GM12878 (cell line): ENCODE measurements at regions not wholly inside any gene's neighbourhood (a gene's known extent, or its start where the extent isn't known, plus 50 kb on each side); places are given as distances from the start of the nearest gene placed in this dataset.

Source experiments
- ATAC-seq: fragments of 200-7000 bp; cut with Tn5 transposase; 3 replicates; pipeline ENCODE4 v1.9.1; 2020; ENCODE audit warnings: mild to moderate bottlenecking, moderate library complexity
- BruUV-seq: library from RNA; stranded (reverse); fragments of 400-500 nt; replicated peaks from 2 replicates; lab custom pipeline; 2021; lab: Mats Ljungman, UMichigan
- CTCF ChIA-PET: fragments of 300-600 bp; sonication (Branson Sonifier 250); formaldehyde crosslinking; extraction: SDS; loops from one replicate; lab custom pipeline; 2021; ENCODE audit warnings: inconsistent platforms; lab: Yijun Ruan, JAX
- POLR2A ChIA-PET: fragments of 350-600 bp; formaldehyde crosslinking; extraction: SDS; loops from one replicate; lab custom pipeline; 2021; ENCODE audit warnings: inconsistent platforms; lab: Charles Lee
- RAD21 ChIA-PET: fragments of 300-600 bp; sonication (Branson Sonifier 250); formaldehyde crosslinking; loops from one replicate; lab custom pipeline; 2023; ENCODE audit warnings: antibody characterized with exemption; ENCODE audit not compliant: unreplicated experiment; lab: Charles Lee
- SMC1A ChIA-PET: fragments of 300-600 bp; sonication (Branson Sonifier 250); formaldehyde crosslinking; loops from one replicate; lab custom pipeline; 2023; ENCODE audit not compliant: unreplicated experiment, uncharacterized antibody; lab: Charles Lee
- DNase-seq: peaks from one replicate; pipeline ENCODE4 v3.0.0-alpha.2; 2011; ENCODE audit warnings: low read depth, low spot score
- FAIRE-seq: peaks from 3 replicates; lab custom pipeline; 2011; peaks lifted over from hg19 to GRCh38; lab: Jason Lieb, UNC
- H2AFZ ChIP-seq: 2 replicates; pipeline ENCODE4 v1.6.0; 2011; ENCODE audit warnings: low read depth, low read length, control low read depth; ENCODE audit not compliant: control insufficient read depth
- H3K27ac ChIP-seq: 2 replicates; pipeline ENCODE4 v1.5.1; 2011; ENCODE audit warnings: control low read depth; ENCODE audit not compliant: control insufficient read depth, insufficient read depth
- H3K27me3 ChIP-seq, 2 experiments: replicated peaks in 1 of 2; 2 replicates each; pipeline versions ENCODE4 v1.6.0 to v1.6.1; 2011; ENCODE audit warnings: low read length in 1 of 2; ENCODE audit not compliant: control insufficient read depth in 2 of 2, insufficient read depth in 2 of 2
- H3K36me3 ChIP-seq, 2 experiments: 2 replicates each; pipeline ENCODE4 v1.5.1; 2011; ENCODE audit warnings: low read length in 1 of 2; ENCODE audit not compliant: control insufficient read depth in 2 of 2, insufficient read depth in 2 of 2
- H3K4me1 ChIP-seq: 2 replicates; pipeline ENCODE4 v1.6.1; 2011; ENCODE audit warnings: mild to moderate bottlenecking, low read length, moderate library complexity, mixed read lengths; ENCODE audit not compliant: control insufficient read depth, insufficient read depth
- H3K4me2 ChIP-seq: 2 replicates; pipeline ENCODE4 v1.6.0; 2011; ENCODE audit warnings: control low read depth; ENCODE audit not compliant: control insufficient read depth, insufficient read depth
- H3K4me3 ChIP-seq: fragments of 200-600 bp; sonication (generic); 2 replicates; pipeline ENCODE4 v1.5.1; 2016
- H3K79me2 ChIP-seq: 2 replicates; pipeline ENCODE4 v1.6.0; 2011; ENCODE audit warnings: low read length; ENCODE audit not compliant: control insufficient read depth, insufficient read depth
- H3K9ac ChIP-seq: 2 replicates; pipeline ENCODE4 v1.8.0; 2011; ENCODE audit warnings: low read length, control low read depth, mixed read lengths; ENCODE audit not compliant: control insufficient read depth, insufficient read depth
- H3K9me3 ChIP-seq: replicated peaks from 3 replicates; pipeline ENCODE4 v1.5.1; 2011; ENCODE audit warnings: mild to moderate bottlenecking, low read length; ENCODE audit not compliant: control insufficient read depth, insufficient read depth
- H4K20me1 ChIP-seq: 2 replicates; pipeline ENCODE4 v1.6.0; 2011; ENCODE audit not compliant: control insufficient read depth, insufficient read depth
- CBFB ChIP-seq: IDR thresholded peaks from 2 replicates; pipeline ENCODE4 v1.6.1; 2016; ENCODE audit warnings: antibody characterized with exemption, low read depth
- CHD2 ChIP-seq: IDR thresholded peaks from 2 replicates; pipeline ENCODE4 v1.6.1; 2011; ENCODE audit warnings: low read depth, low read length, improper control_type of control experiment, borderline replicate concordance
- FOS ChIP-seq: IDR thresholded peaks from 3 replicates; pipeline ENCODE4 v1.6.1; 2011; ENCODE audit warnings: borderline replicate concordance; ENCODE audit not compliant: insufficient read length; ENCODE audit errors: extremely low read depth
- FOXK2 ChIP-seq: fragments of 450-650 bp; IDR thresholded peaks from 2 replicates; pipeline ENCODE4 v1.6.1; 2017; ENCODE audit warnings: mild to moderate bottlenecking, moderate library complexity
- GABPA ChIP-seq: IDR thresholded peaks from 2 replicates; pipeline ENCODE4 v1.6.1; 2014; ENCODE audit warnings: antibody characterized with exemption, low read depth, mild to moderate bottlenecking, inconsistent platforms
- KLF5 ChIP-seq: fragments of 450-650 bp; IDR thresholded peaks from 2 replicates; pipeline ENCODE4 v1.6.1; 2014; ENCODE audit warnings: mild to moderate bottlenecking; ENCODE audit not compliant: partially characterized antibody
- MXI1 ChIP-seq: fragments of 150-350 bp; IDR thresholded peaks from 2 replicates; pipeline ENCODE4 v1.6.1; 2011; ENCODE audit warnings: low read depth, mild to moderate bottlenecking, inconsistent platforms, low read length, improper control_type of control experiment
- MYC ChIP-seq: IDR thresholded peaks from 2 replicates; pipeline ENCODE4 v1.6.1; 2011; ENCODE audit warnings: mild to moderate bottlenecking, low read length, moderate library complexity, inconsistent platforms; ENCODE audit not compliant: insufficient read depth, insufficient replicate concordance, insufficient read length, severe bottlenecking
- NR2C2 ChIP-seq: IDR thresholded peaks from 2 replicates; pipeline ENCODE4 v1.6.1; 2011; ENCODE audit warnings: borderline replicate concordance, low read depth; ENCODE audit not compliant: control insufficient read depth, insufficient read length
- PML ChIP-seq: IDR thresholded peaks from 2 replicates; pipeline ENCODE4 v1.6.1; 2012; ENCODE audit warnings: low read length, inconsistent platforms
- RAD21 ChIP-seq: IDR thresholded peaks from 2 replicates; pipeline ENCODE4 v1.6.1; 2011; ENCODE audit warnings: mild to moderate bottlenecking, low read depth, low read length, moderate library complexity; ENCODE audit not compliant: insufficient read depth
- RAD51 ChIP-seq: fragments of 450-650 bp; IDR thresholded peaks from 2 replicates; pipeline ENCODE4 v1.6.1; 2016; ENCODE audit warnings: moderate library complexity, mild to moderate bottlenecking, inconsistent platforms
- RB1 ChIP-seq: fragments of 450-650 bp; formaldehyde crosslinking; IDR thresholded peaks from 2 replicates; pipeline ENCODE4 v1.6.1; 2017; ENCODE audit warnings: mild to moderate bottlenecking, borderline replicate concordance
- RFX5 ChIP-seq: IDR thresholded peaks from 2 replicates; pipeline ENCODE4 v1.6.1; 2011; ENCODE audit warnings: low read depth, low read length, improper control_type of control experiment
- SMC3 ChIP-seq: IDR thresholded peaks from 2 replicates; pipeline ENCODE4 v1.6.1; 2011; ENCODE audit warnings: low read length, improper control_type of control experiment, borderline replicate concordance
- SREBF1 ChIP-seq: IDR thresholded peaks from 2 replicates; pipeline ENCODE4 v1.6.1; 2012; ENCODE audit warnings: mild to moderate bottlenecking, low read length
- ZSCAN29 ChIP-seq: fragments of 450-650 bp; IDR thresholded peaks from 2 replicates; pipeline ENCODE4 v1.6.1; 2017; ENCODE audit warnings: mild to moderate bottlenecking, moderate library complexity
- WGBS: methylation state at CpG from one replicate; pipeline ENCODE4 v1.1.6; 2016; ENCODE audit warnings: low lambda C conversion rate; ENCODE audit not compliant: insufficient replicate concordance, insufficient coverage; ENCODE audit errors: missing lambda C conversion rate; 5-methylcytosine and 5-hydroxymethylcytosine counted together
- in situ Hi-C: fragments of 300-500 bp; cut with MboI; formaldehyde crosslinking; loops from 9 replicates; pipeline ENCODE4 v1.14.3; 2018; ENCODE audit warnings: mixed read lengths
- intact Hi-C: fragments of 100-400 bp; cut with micrococcal nuclease; formaldehyde crosslinking; loops from one replicate; pipeline ENCODE4 v1.14.2; 2022; ENCODE audit not compliant: unreplicated experiment
- TF ChIP-seq, protein P1 (sequence below), 3 experiments: IDR thresholded peaks in 2 of 3; conservative IDR thresholded peaks in 1 of 3; 2 replicates each; pipeline ENCODE4 v1.5.1; 2011; ENCODE audit warnings: low read depth in 3 of 3, low read length in 3 of 3, mild to moderate bottlenecking in 3 of 3, control low read depth in 2 of 3, moderate library complexity in 2 of 3, inconsistent platforms in 1 of 3, mixed read lengths in 1 of 3; ENCODE audit not compliant: control insufficient read depth in 2 of 3, insufficient read depth in 1 of 3; ENCODE audit errors: extremely low read depth in 1 of 3

DNA sequence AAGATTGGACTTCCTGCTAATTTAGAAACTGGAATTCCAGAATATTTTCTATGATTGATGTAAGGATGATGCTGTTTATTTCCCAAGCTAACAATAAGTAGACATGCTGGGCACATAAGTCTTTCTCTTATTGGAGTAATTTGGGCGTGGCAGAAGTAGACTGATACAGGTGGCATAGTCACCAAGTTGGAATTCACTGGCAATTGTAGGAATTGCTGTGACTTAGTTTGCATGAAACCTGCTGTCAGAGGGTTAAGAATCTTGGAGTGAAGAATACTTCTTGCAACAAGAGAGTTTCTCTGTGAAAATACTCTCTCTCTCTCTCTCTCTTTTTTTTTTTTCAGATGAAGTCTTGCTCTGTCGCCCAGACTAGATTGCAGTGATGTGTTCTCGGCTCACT, 569.7 kb downstream of the REEP3 start (continued):
- TF ChIP-seq CHD2 (no peak), ZSCAN29 (no peak), MYC (no peak), RB1 (no peak), RFX5 (no peak), CBFB (no peak), SREBF1 (no peak), MXI1 (no peak), FOS (no peak), KLF5 (no peak), FOXK2 (no peak), GABPA (no peak), RAD51 (no peak), PML (no peak), NR2C2 (no peak)

- RAD21 ChIA-PET, result no interaction called here
- CTCF ChIA-PET, result no interaction called here
- POLR2A ChIA-PET, result no interaction called here
- ATAC-seq (peak; percentile 63), FAIRE-seq (no peak), DNase-seq (no peak)
- no peaks in the 10 kb centered on the region for H3K79me2 ChIP-seq
- no peaks in the 10 kb centered on the region for H4K20me1 ChIP-seq
- no peaks in the 10 kb centered on the region for H3K9me3 ChIP-seq
- SMC1A ChIA-PET, result no interaction called here
- H2AFZ ChIP-seq, result no peak overlapping the region
- no peaks in the 10 kb centered on the region for H3K36me3 ChIP-seq
- intact Hi-C loops, result no loop called here
- no peak overlapping the region for H3K27ac ChIP-seq
- TF ChIP-seq RB1, result no peak
- TF ChIP-seq SMC3, result peak; percentile 35; the same call in 1 of the 2 replicates
- TF ChIP-seq, protein P1, sequence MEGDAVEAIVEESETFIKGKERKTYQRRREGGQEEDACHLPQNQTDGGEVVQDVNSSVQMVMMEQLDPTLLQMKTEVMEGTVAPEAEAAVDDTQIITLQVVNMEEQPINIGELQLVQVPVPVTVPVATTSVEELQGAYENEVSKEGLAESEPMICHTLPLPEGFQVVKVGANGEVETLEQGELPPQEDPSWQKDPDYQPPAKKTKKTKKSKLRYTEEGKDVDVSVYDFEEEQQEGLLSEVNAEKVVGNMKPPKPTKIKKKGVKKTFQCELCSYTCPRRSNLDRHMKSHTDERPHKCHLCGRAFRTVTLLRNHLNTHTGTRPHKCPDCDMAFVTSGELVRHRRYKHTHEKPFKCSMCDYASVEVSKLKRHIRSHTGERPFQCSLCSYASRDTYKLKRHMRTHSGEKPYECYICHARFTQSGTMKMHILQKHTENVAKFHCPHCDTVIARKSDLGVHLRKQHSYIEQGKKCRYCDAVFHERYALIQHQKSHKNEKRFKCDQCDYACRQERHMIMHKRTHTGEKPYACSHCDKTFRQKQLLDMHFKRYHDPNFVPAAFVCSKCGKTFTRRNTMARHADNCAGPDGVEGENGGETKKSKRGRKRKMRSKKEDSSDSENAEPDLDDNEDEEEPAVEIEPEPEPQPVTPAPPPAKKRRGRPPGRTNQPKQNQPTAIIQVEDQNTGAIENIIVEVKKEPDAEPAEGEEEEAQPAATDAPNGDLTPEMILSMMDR (IDR thresholded peaks at IDR 0.05 in 2 of 3, conservative IDR thresholded peaks at IDR 0.05 in 1 of 3; ENCODE audit: control insufficient read depth in 2 of 3, extremely low read depth in 1 of 3, insufficient read depth in 1 of 3, low read depth in 3 of 3, low read length in 3 of 3), result peak; percentile 14 to 44 (median 16); a peak in 4 of 6 replicates
- TF ChIP-seq RAD21, result peak; percentile 52; the same call in 1 of the 2 replicates
- H3K9ac ChIP-seq, result no peak overlapping the region
- in situ Hi-C loops, result no loop called here
- BruUV-seq, result no TSS peak
- no peak overlapping the region for H3K4me2 ChIP-seq
- H3K4me1 ChIP-seq, result no peaks in the 10 kb centered on the region
- H3K27me3 ChIP-seq, result no peaks in the 10 kb centered on the region
- 7% methylated on average over 4 of the region's 4 CpGs for WGBS
- H3K4me3 ChIP-seq, result no peak overlapping the region
These were observed 570.7 kb downstream of the REEP3 start for GRCh38 chr10:64091897-64092296.
